H9 (cell line): ENCODE measurements at regions not wholly inside any gene's neighbourhood (a gene's known extent, or its start where the extent isn't known, plus 50 kb on each side); places are given as distances from the start of the nearest gene placed in this dataset.

Source experiments
- DNase-seq: peaks from one replicate; pipeline ENCODE4 v3.0.0-alpha.2; 2017
- H2AFZ ChIP-seq: one replicate; pipeline ENCODE4 v1.6.1; 2013; ENCODE audit warnings: mild to moderate bottlenecking, low read length, control low read depth, moderate library complexity
- H2AK5ac ChIP-seq: 2 replicates; pipeline ENCODE4 v1.6.1; 2013; ENCODE audit warnings: low read length, control low read depth, mixed read lengths; ENCODE audit not compliant: insufficient read length
- H2BK120ac ChIP-seq: one replicate; pipeline ENCODE4 v1.6.1; 2013; ENCODE audit warnings: low read depth, mild to moderate bottlenecking, low read length, control low read depth, inconsistent platforms; ENCODE audit not compliant: poor library complexity, severe bottlenecking
- H2BK12ac ChIP-seq: 2 replicates; pipeline ENCODE4 v1.6.1; 2013; ENCODE audit warnings: low read length, control low read depth, mixed read lengths, low read depth; ENCODE audit not compliant: insufficient read length
- H2BK15ac ChIP-seq: 2 replicates; pipeline ENCODE4 v1.6.1; 2013; ENCODE audit warnings: low read depth, low read length, control low read depth
- H2BK20ac ChIP-seq: one replicate; pipeline ENCODE4 v1.6.1; 2013; ENCODE audit warnings: low read depth, mild to moderate bottlenecking, low read length, control low read depth, inconsistent platforms; ENCODE audit not compliant: poor library complexity, severe bottlenecking
- H2BK5ac ChIP-seq: 2 replicates; pipeline ENCODE4 v1.6.1; 2013; ENCODE audit warnings: low read length, control low read depth, mixed read lengths; ENCODE audit not compliant: insufficient read length
- H3K14ac ChIP-seq: 2 replicates; pipeline ENCODE4 v1.6.1; 2013; ENCODE audit warnings: low read length, control low read depth; ENCODE audit not compliant: insufficient read depth
- H3K18ac ChIP-seq: 2 replicates; pipeline ENCODE4 v1.6.1; 2013; ENCODE audit warnings: low read depth, mild to moderate bottlenecking, mixed read lengths, low read length, control low read depth; ENCODE audit not compliant: insufficient read length
- H3K23ac ChIP-seq: 2 replicates; pipeline ENCODE4 v1.6.1; 2013; ENCODE audit warnings: low read length, control low read depth, mixed read lengths, low read depth; ENCODE audit not compliant: insufficient read length
- H3K23me2 ChIP-seq: 2 replicates; pipeline ENCODE4 v1.6.1; 2013; ENCODE audit warnings: low read depth, mild to moderate bottlenecking, mixed read lengths, low read length, control low read depth; ENCODE audit not compliant: insufficient read length, poor library complexity, severe bottlenecking
- H3K27ac ChIP-seq: 2 replicates; pipeline ENCODE4 v1.5.1; 2013; ENCODE audit warnings: low read length, control low read depth, mixed read lengths, low read depth; ENCODE audit not compliant: insufficient read length
- H3K27me3 ChIP-seq: 2 replicates; pipeline ENCODE4 v1.6.1; 2013; ENCODE audit warnings: low read length, control low read depth, inconsistent platforms; ENCODE audit not compliant: insufficient read depth
- H3K4ac ChIP-seq: 2 replicates; pipeline ENCODE4 v1.6.1; 2013; ENCODE audit warnings: low read depth, mild to moderate bottlenecking, control low read depth, inconsistent platforms, low read length, moderate library complexity
- H3K4me1 ChIP-seq: 2 replicates; pipeline ENCODE4 v1.6.1; 2013; ENCODE audit warnings: low read length, control low read depth, inconsistent platforms; ENCODE audit not compliant: insufficient read depth
- H3K4me2 ChIP-seq: 2 replicates; pipeline ENCODE4 v1.6.1; 2013; ENCODE audit warnings: low read length, control low read depth, mixed read lengths; ENCODE audit not compliant: insufficient read length, insufficient read depth
- H3K56ac ChIP-seq: 2 replicates; pipeline ENCODE4 v1.6.1; 2013; ENCODE audit warnings: low read depth, mild to moderate bottlenecking, mixed read lengths, low read length, control low read depth; ENCODE audit not compliant: insufficient read length
- H3K79me1 ChIP-seq: 2 replicates; pipeline ENCODE4 v1.6.1; 2013; ENCODE audit warnings: low read depth, mild to moderate bottlenecking, moderate library complexity, low read length, control low read depth, inconsistent platforms; ENCODE audit not compliant: insufficient read depth, poor library complexity, severe bottlenecking
- H3K79me2 ChIP-seq: 2 replicates; pipeline ENCODE4 v1.6.1; 2013; ENCODE audit warnings: low read length, control low read depth, inconsistent platforms; ENCODE audit not compliant: insufficient read depth
- H3K9ac ChIP-seq: 2 replicates; pipeline ENCODE4 v1.6.1; 2013; ENCODE audit warnings: low read length, control low read depth, mixed read lengths; ENCODE audit not compliant: insufficient read length; ENCODE audit errors: extremely low read depth
- H3K9me3 ChIP-seq: one replicate; pipeline ENCODE4 v1.6.1; 2013; ENCODE audit warnings: low read depth, low read length, inconsistent platforms; ENCODE audit not compliant: control insufficient read depth
- H3T11ph ChIP-seq: one replicate; pipeline ENCODE4 v1.6.1; 2013; ENCODE audit warnings: mild to moderate bottlenecking, low read length, control low read depth, inconsistent platforms
- H4K20me1 ChIP-seq: one replicate; pipeline ENCODE4 v1.6.1; 2013; ENCODE audit not compliant: control insufficient read depth, insufficient read length, insufficient read depth
- H4K5ac ChIP-seq: 2 replicates; pipeline ENCODE4 v1.6.1; 2013; ENCODE audit warnings: low read depth, mild to moderate bottlenecking, mixed read lengths, low read length, control low read depth; ENCODE audit not compliant: insufficient read length
- H4K8ac ChIP-seq: replicated peaks from 2 replicates; pipeline ENCODE4 v1.6.1; 2013; ENCODE audit warnings: low read length, control low read depth, mixed read lengths, low read depth; ENCODE audit not compliant: insufficient read length
- H4K91ac ChIP-seq: 2 replicates; pipeline ENCODE4 v1.6.1; 2013; ENCODE audit warnings: low read depth, mild to moderate bottlenecking, moderate library complexity, mixed read lengths, low read length, control low read depth; ENCODE audit not compliant: insufficient read length
- H3K27ac Mint-ChIP-seq, 3 experiments: 2 replicates in 2 of 3; 3 replicates in 1 of 3; pipeline ENCODE4 v1.8.0; 2020 to 2021; ENCODE audit warnings: mixed read lengths in 3 of 3, mild to moderate bottlenecking in 1 of 3, moderate library complexity in 1 of 3
- H3K27me3 Mint-ChIP-seq: 2 replicates; pipeline ENCODE4 v1.8.0; 2021; ENCODE audit warnings: low read depth, mild to moderate bottlenecking, moderate library complexity, mixed read lengths
- H3K36me3 Mint-ChIP-seq, 3 experiments: 2 replicates in 2 of 3; 3 replicates in 1 of 3; pipeline ENCODE4 v1.8.0; 2020 to 2021; ENCODE audit warnings: low read depth in 3 of 3, mixed read lengths in 3 of 3; ENCODE audit not compliant: insufficient read depth in 1 of 3
- H3K4me1 Mint-ChIP-seq, 2 experiments: 2 replicates each; pipeline ENCODE4 v1.8.0; 2020; ENCODE audit warnings: mixed read lengths in 2 of 2
- H3K4me3 Mint-ChIP-seq, 2 experiments: 2 replicates in 1 of 2; 3 replicates in 1 of 2; pipeline ENCODE4 v1.8.0; 2020 to 2021; ENCODE audit warnings: mild to moderate bottlenecking in 2 of 2, mixed read lengths in 2 of 2, moderate library complexity in 1 of 2
- H3K9me3 Mint-ChIP-seq, 2 experiments: 2 replicates in 1 of 2; 3 replicates in 1 of 2; pipeline ENCODE4 v1.8.0; 2020; ENCODE audit warnings: mild to moderate bottlenecking in 2 of 2, mixed read lengths in 2 of 2, moderate library complexity in 1 of 2
- CTCF ChIP-seq: fragments of 200-600 bp; sonication (generic); conservative IDR thresholded peaks from 3 replicates; pipeline ENCODE4 v1.8.0; 2021; ENCODE audit warnings: antibody characterized with exemption, mild to moderate bottlenecking
- WGBS: extraction: QIAGEN DNeasy Blood & Tissue Kit; methylation state at CpG from one replicate; pipeline ENCODE4 v1.1.7; 2013; ENCODE audit warnings: missing lambda C conversion rate, low lambda C conversion rate, mixed read lengths; ENCODE audit not compliant: insufficient read length; ENCODE audit errors: extremely low coverage; 5-methylcytosine and 5-hydroxymethylcytosine counted together

- DNase-seq, result no peak
- no peaks in the 10 kb centered on the region for H3K79me1 ChIP-seq
- H4K91ac ChIP-seq, result no peak overlapping the region
- H3K27me3 ChIP-seq, result no peaks in the 10 kb centered on the region
- H2BK5ac ChIP-seq, result no peak overlapping the region
- H2BK15ac ChIP-seq, result no peak overlapping the region
- no peak overlapping the region for H2BK120ac ChIP-seq
- no peak overlapping the region for H3K27ac ChIP-seq
- H2AFZ ChIP-seq, result no peak overlapping the region
- H3K4me2 ChIP-seq, result no peak overlapping the region
- H3K27me3 Mint-ChIP-seq, result no peaks in the 10 kb centered on the region; the same call in 1 of the 2 replicates
- H4K8ac ChIP-seq, result no peak overlapping the region
- WGBS, result no CpG with 5 or more reads among the region's 7 CpGs
- no peak overlapping the region for H3K56ac ChIP-seq
- no peak overlapping the region for H3K9ac ChIP-seq
- H3K4ac ChIP-seq, result no peak overlapping the region
- H3T11ph ChIP-seq, result no peak overlapping the region
- peak overlapping the region in 1 of 3 experiments; percentile 40; a peak in 1 of 7 replicates for H3K27ac Mint-ChIP-seq
- H2BK12ac ChIP-seq, result no peak overlapping the region
- no peak overlapping the region for H3K4me3 Mint-ChIP-seq
- no peaks in the 10 kb centered on the region for H3K9me3 Mint-ChIP-seq
- no peaks in the 10 kb centered on the region for H3K4me1 ChIP-seq
- no peaks in the 10 kb centered on the region for H4K20me1 ChIP-seq
- no peak for TF ChIP-seq CTCF
- no peaks in the 10 kb centered on the region for H3K9me3 ChIP-seq
- H3K79me2 ChIP-seq, result no peaks in the 10 kb centered on the region
- no peaks in the 10 kb centered on the region; a peak in 1 of 7 replicates for H3K36me3 Mint-ChIP-seq
- no peaks in the 10 kb centered on the region for H3K23me2 ChIP-seq
- H3K18ac ChIP-seq, result no peak overlapping the region
- H3K4me1 Mint-ChIP-seq, result no peaks in the 10 kb centered on the region
- no peak overlapping the region for H3K23ac ChIP-seq
- H3K14ac ChIP-seq, result no peak overlapping the region
- H4K5ac ChIP-seq, result no peak overlapping the region
- H2AK5ac ChIP-seq, result no peak overlapping the region
- no peak overlapping the region for H2BK20ac ChIP-seq
Observed at GRCh38 chr6:150787429-150787828, 78.1 kb upstream of the MTHFD1L start.
